NAMALWA (cell line): ENCODE measurements at regions not wholly inside any gene's neighbourhood (a gene's known extent, or its start where the extent isn't known, plus 50 kb on each side); places are given as distances from the start of the nearest gene placed in this dataset.

Experiments used
- DNase-seq: peaks from one replicate; pipeline ENCODE4 v3.0.0-alpha.2; 2015; ENCODE audit warnings: low spot score

DNA sequence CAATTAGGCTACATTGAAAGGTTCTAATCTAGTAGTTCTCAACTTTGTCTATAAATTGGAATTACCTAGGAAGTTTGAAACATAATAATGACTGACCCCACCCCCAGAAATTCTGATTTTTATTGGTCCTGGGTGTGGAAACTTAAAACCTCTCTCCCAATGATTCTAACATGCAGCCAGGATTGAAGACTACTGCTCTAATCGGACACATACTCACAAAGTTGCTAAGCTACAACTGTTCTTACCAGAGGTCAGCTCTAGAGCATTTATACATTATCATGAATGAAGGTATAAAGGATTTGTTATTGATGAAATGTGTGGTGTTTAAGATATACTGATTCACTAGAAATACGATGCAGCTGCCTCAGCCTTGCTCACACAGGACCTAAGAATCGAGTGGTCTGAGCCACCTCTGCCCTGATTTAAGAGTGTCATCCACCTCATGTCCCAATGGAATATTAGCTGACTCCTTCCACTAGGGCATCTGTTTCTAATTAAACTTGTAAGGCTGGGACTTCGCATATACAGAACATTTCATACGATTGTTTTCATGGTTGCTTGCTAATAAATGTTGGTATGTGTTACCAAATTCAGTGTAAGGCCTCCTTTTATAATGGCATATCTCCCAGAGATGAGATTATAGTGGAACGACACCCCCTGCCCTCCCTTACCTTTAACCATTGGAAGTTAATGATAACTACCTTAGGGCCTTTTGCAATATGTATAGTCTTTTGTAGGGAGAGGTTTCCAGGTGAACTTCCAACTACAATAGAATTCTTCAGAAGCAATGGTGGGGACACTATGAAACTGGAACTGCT, 410.8 kb upstream of the PDE3A start:
- DNase-seq = no peak

GRCh38 chr12:19958389-19958788, 409.9 kb upstream of the PDE3A start:
- no peak for DNase-seq

- no peak for DNase-seq
Measured at GRCh38 chr12:19959353-19959752, 409.0 kb upstream of the PDE3A start.

GRCh38 chr12:19960527-19960926, 407.8 kb upstream of the PDE3A start:
- no peak for DNase-seq

GRCh38 chr12:19962192-19962591, 406.1 kb upstream of the PDE3A start:
- no peak for DNase-seq

GRCh38 chr12:19963972-19964371, 404.4 kb upstream of the PDE3A start:
- no peak for DNase-seq

DNA sequence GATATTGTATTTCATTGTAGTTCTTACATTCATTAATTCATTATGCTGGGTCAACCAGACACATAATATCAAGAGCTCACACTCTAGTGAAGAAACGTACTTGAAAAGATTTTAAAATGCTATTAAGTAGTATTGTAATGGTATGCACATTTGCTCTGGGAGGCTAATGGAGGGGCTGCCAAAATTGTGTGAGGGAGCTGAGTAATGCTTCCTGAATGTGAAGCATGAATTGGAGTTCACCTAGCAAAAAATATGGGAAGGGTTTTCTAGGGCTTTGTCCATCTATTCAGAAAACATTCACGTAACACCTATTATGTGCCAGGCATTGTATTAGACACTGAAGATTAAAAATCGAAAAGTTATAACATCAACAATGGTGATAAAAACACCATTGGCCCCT, 403.8 kb upstream of the PDE3A start:
- no peak for DNase-seq

GRCh38 chr12:19965196-19966038, 402.9 kb upstream of the PDE3A start:
- DNase-seq = no peak

DNA sequence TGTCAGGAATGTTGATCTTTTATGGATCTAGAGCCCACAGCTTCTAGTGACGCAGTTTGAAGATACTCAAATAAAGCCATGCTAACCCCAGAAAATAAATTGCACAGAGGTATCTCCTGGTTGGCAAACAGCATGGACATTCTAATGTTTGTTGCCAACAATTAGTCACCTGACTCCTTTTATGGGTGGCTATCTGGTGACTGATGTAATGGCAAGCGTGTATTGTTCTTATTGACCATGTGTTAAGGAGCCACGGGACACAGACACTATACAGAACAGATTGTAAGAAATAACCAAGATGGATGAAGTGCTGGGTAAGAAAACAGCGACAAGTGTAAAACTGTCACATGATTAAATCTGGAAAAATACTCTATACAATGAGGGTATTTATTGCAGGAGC, 401.3 kb upstream of the PDE3A start:
- no peak for DNase-seq

DNA sequence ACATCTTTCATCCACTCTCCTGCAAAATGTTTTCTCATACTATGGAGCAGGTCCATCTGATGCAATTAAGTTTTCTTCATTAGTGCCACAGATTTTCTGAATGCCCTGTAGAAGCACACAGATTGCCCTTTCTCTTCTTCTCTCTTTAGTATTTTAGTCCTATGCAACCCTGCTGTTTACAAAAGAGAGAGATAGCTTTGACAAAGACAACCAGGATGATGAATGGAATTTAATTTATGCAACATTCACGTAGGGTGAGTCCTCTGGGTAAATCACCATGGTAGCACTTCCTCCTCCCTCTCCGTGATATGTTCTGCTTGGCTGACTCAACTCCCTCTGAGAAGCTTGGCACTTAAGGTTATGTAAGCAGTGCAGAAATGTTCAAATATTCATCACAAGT, 400.9 kb upstream of the PDE3A start:
- DNase-seq = no peak

DNA sequence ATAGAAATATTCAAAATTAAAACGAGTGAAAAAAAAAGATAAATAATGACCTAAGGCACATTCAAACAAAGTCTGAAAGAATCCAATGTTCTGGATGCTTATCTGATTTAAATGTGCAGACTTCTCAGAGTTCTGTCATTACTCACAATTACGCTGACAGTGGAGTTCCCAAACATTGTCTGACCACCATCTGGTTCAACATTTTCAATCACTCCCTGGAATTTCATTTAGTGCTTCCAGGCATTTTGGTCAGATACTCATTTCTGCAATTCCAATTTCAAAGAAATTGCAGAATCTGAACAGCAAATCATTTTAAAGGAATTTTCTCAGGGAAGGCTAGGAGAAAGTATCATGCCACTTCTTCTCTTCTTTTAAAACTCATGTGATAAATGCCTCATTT, 398.2 kb upstream of the PDE3A start:
- no peak for DNase-seq

- DNase-seq = no peak
Measured at GRCh38 chr12:19970821-19971220, 397.5 kb upstream of the PDE3A start.

DNA sequence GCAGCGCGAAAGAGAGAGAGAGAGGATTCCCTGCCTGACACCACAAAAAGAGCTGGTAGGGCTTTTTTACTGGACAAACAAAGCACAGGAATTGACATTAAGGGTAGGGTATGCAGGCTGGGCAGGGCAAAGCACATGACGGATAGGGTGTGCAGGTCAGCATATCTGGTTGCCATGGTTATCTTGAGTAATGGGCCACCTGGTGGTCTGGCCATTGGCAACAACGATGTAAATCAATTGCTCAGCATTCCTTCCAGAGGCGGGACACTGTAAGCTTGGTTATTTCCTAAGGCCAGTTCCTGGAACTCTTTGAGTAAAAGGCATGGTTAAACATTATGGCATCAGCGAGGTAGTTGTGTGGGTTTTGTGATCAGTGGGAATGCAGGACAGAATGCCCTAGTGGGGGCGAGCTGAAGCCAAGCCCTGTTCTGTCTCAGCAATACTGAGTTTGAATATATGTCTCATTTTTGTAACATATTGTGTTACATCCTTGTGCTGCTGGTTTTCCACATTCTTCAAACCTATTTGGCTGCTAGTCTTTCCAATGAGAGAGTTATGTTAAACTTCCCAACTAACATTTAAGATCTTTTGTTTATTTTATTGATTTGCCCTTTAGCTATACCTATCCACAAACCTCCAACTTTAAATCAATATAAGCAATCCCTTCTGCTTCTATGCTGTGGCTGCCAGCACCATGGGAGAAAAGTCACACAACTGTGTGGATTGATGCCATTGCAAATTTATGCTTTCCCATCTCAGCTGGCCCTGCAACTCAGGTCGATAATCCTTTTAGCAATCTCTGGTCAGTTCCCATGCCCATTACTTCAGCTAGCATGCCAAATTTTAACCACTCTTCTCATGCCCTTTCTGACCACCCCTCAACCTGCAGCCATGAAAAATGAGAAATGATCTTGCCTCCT, 396.7 kb upstream of the PDE3A start:
- DNase-seq = no peak

DNA sequence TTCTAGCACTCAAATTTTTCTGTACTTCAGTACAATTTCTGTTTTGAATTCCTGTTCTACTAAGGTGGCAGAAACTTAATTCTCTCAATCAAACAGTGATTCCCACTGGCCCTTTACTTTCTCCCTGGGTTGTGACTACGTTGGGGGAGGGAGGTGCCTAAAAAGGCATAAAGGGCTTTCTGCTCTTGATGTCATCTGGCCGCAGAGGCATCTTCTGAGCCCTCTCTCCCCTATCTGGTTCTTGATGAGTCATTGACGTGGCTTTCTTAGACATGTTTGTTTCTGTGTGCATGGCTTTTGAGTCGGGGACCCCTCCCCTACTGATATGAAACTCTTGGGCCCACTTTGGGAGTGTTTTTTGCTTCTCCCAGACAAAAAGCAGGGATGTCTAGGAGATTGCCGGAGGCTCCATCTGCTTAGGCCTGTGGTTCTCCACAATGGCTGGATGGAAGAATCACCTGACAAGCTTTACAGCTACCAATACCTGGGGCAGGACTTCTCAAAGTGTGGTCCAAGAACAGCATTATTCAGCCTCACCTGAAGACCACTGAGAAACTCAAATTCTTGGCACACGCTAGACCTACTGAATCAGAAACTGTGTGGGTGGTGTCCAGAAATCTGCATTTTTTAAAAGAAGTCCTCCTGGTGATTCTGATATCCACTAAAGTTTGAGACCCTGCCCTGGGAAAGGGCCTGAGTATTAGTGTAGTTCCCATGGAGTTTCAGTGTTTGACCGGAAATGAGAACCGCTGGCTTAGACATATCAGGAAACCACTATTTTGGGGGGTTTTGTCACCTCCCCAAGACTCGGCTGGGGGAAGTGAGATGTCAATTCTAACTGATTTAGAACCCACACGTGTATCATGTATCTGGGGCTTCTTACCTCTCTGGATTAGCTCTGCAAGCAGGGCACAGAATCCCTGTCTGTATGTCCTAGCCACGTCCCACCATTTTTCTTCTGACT, 395.7 kb upstream of the PDE3A start:
- DNase-seq = no peak

GRCh38 chr12:19978193-19978592, 390.1 kb upstream of the PDE3A start:
- DNase-seq = no peak

DNA sequence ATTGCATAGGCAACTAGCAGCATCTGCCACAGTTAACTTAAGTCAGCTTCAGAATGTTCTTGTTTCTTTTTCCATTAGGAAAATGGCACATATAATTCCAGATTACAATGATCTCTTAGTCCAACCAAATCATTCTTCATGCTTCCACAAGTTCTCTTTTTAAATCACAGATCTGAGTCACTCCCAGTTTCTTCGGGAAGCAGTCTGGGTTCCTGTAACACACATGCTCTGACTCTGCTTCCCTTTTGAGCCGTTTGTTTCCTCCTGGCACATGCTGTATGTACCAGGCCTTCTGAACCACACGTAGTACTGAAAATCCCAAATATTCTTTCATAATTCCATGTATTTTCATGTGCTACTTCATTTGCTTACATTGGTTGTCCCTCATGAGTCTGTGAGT, 388.8 kb upstream of the PDE3A start:
- DNase-seq = no peak

DNA sequence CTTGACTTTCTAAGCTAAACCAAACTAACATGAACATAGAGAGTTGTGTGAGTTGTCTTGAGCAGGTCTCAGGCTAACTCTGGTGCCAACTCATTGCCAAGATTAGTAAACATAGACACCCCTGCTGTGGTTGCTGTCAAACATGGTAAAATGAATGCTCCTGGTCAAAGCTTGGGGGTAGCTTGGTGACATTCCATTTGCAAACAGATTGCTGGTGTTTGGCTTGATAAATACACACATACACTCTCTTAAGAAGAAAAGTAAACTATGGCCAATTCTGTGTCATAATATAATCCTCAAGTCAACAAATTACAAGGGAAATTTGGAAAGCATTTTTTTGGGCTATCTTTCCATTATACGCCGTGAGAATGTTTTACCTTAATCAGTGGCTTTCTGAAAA, 386.4 kb upstream of the PDE3A start:
- DNase-seq = no peak

DNA sequence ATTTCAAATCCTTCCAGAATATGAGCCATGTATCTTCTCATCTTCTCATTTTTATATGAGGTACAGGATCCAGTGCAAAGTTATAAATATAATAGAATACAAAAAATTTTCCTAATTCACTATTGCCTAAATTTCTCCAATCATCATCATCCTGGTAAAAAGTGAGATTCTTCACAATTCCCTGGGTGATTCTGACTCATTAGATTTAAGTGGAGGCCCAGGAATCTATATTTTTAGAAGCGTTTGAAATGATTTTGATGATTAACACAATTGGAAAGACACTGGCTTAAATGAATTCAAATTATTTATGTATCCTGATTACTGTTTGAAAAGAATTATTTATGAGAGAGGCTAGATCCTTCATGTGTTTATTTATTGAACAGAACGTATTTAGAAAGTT, 380.3 kb upstream of the PDE3A start:
- DNase-seq = no peak

- no peak for DNase-seq
Measured at GRCh38 chr12:19988459-19988873, 379.9 kb upstream of the PDE3A start.

GRCh38 chr12:19988948-19989347, 379.4 kb upstream of the PDE3A start:
- no peak for DNase-seq

GRCh38 chr12:19991146-19991545, 377.2 kb upstream of the PDE3A start:
- DNase-seq = no peak
